C4-2B (cell line): ENCODE measurements at regions not wholly inside any gene's neighbourhood (a gene's known extent, or its start where the extent isn't known, plus 50 kb on each side); places are given as distances from the start of the nearest gene placed in this dataset.
A peak's percentile ranks its signal among the peaks of the same experiment; 100 is the strongest.

Source experiments
- H3K27ac ChIP-seq: fragments of 450-650 bp; 2 replicates; pipeline ENCODE4 v1.5.1; 2017
- ZFX ChIP-seq: fragments of 450-650 bp; IDR thresholded peaks from 2 replicates; pipeline ENCODE4 v1.6.1; 2017
- TF ChIP-seq, protein P1 (sequence below): fragments of 450-650 bp; conservative IDR thresholded peaks from 2 replicates; pipeline ENCODE4 v1.5.1; 2017; ENCODE audit warnings: mild to moderate bottlenecking

DNA sequence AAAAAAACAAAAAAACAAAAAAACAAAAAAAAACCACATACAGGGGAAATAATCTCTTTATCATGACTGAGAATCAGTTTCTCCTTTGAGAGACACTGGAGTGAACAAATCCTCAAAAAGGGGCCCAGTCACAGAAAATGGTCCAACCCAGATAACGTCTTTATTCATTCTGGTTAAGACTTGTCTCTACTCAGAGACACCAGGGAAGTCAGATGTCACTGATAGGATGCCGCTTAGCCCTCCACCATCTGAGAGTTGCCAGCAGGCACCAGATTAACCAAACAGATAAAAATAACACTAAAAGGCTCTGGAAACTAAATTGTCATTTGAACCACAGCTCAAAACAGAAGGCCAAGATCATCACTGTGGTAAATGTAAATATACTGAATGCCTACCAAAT, 1163.4 kb upstream of the ATXN8OS start:
- H3K27ac ChIP-seq: no peak overlapping the region
- TF ChIP-seq, protein P1, sequence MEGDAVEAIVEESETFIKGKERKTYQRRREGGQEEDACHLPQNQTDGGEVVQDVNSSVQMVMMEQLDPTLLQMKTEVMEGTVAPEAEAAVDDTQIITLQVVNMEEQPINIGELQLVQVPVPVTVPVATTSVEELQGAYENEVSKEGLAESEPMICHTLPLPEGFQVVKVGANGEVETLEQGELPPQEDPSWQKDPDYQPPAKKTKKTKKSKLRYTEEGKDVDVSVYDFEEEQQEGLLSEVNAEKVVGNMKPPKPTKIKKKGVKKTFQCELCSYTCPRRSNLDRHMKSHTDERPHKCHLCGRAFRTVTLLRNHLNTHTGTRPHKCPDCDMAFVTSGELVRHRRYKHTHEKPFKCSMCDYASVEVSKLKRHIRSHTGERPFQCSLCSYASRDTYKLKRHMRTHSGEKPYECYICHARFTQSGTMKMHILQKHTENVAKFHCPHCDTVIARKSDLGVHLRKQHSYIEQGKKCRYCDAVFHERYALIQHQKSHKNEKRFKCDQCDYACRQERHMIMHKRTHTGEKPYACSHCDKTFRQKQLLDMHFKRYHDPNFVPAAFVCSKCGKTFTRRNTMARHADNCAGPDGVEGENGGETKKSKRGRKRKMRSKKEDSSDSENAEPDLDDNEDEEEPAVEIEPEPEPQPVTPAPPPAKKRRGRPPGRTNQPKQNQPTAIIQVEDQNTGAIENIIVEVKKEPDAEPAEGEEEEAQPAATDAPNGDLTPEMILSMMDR: no peak
- TF ChIP-seq ZFX: no peak

DNA sequence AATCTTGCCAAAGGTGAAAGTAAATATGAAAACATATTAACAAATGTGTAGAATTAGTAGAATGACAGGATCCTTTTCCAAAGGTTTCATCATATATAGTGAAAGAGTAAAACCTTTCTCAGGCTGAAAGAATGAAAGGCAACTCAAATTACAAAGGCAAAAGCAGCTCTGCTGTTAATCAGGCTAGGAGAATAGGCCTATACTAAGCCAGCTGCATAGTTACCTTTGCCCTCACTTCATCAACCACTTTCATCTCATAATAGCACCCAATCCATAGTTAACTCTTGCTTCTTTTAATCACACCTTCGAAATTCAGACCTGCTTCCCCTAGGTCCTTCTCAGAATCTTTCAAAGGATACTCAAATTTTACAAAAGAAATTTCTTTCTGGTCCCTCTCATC, 1167.6 kb upstream of the ATXN8OS start:
- TF ChIP-seq, protein P1: no peak
- no peak for TF ChIP-seq ZFX
- no peak overlapping the region for H3K27ac ChIP-seq

DNA sequence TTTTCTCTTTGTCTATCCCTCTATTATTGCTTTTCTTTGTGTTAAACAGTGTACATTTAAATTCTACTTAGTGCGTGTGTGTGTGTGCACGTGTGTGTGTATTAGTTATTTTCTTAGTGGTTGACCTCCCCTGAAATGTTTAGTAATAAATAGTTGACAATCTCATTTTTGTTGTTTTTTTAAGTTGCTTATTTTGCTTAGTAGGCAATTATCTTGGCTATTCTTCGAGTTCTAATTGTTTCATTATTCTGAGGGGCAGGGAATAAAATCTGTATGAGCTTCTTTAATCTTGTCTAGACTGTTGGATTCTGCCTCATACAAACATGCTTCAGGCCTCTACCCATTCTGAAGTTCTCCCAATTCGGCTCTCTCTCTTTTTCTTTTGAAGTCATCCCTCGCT, 1169.0 kb upstream of the ATXN8OS start:
- TF ChIP-seq, protein P1: no peak
- TF ChIP-seq ZFX: no peak

DNA sequence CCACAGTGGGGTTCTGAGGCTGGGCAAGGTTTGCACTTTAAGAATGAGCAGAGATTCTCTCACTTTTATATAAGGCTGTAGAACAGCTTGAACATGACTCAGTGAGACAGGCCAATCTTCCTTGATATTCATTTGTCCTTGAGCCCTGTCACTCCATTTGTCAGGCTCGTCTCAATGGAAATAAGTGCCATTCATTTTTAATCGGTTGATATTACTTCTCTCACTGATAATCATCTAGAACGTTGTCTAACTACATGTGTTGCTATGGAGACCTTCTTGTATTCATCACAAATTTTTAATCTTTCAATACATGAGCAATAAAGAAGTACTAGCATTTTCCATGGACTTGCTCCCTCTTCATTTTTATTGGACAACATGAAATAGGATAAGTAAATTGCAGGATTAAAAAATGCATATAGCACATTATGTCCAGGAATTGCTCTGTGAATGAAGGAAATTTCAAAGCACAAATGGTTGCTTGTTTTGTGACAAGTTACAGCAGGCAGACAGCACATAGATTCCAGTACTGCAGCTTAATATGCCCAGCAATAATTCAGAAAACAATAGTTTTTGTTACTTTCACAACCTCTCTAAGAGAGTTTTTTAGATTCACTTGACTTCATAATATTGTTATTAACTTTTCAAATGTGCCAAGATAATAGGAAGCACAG, 1178.4 kb upstream of the ATXN8OS start:
- no peak overlapping the region for H3K27ac ChIP-seq
- TF ChIP-seq, protein P1: no peak
- TF ChIP-seq ZFX: no peak

More for the DNA sequence above, 1169.0 kb upstream of the ATXN8OS start:
- H3K27ac ChIP-seq: no peak overlapping the region

DNA sequence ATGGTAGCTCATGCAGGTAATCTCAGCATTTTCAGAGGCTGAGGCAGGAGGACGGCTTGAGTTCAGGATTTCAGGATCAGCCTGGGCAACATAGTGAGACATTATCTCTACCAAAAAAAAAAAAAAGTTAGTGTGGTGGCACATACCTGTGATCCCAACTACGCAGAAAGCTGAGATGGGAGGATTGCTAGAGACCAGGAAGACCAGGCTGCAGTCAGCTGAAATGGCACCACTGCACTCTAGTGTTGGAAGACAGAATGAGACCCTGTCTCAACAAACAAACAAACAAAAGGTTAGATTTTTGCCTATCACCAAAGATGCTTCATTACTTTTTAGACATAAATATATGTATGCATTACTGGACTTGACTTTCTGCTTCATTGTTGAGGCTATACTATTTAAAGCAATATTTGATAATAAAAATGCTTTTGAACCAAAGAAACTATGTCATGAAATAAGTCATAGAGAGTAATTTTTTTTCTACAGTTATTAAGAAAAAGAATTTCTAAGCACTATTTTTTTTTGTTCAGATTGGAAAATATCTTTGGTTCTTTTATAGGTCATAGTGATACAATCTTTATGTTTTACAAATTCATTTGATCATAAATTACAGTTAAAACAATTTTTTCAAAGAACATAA, 1180.1 kb upstream of the ATXN8OS start:
- no peak overlapping the region for H3K27ac ChIP-seq

DNA sequence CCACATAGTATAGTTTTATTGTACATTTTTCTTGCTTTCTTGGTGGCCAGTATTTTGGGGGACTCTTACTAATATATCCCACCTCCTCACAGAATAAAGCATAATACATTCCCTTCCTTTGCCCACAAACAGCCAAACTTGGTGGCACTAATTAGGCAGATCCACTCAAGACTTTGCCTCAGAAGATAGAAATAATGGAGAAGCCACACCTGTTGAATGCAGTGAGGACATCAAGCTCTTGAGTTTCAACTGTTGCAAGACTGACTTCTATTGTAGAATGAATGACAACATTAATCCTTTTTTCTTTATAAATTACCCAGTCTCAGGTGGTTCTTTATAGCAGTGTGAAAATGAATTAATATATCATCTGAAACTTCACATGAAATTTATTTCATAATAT, 1183.6 kb upstream of the ATXN8OS start:
- TF ChIP-seq, protein P1: no peak
- no peak for TF ChIP-seq ZFX
- H3K27ac ChIP-seq: no peak overlapping the region

More for the DNA sequence above, 1180.1 kb upstream of the ATXN8OS start:
- TF ChIP-seq ZFX: no peak
- TF ChIP-seq, protein P1: peak; percentile 58

DNA sequence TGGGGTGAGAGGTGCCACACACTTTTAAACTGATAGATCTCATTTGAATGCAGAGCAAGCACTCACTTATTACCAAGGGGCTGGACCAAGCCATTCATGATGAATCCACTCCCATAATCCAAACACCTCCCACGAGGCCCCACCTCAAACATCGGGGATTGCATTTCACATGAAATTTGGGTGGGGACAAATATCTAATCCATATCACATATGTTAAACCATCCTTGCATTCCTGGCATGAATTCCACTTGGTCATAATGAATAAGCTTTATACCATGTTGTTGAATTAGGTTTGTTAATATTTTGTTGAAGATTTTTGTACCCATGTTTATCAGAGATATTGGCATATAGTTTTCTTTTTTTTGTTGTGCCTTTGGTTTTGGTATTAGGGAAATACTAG, 1198.7 kb upstream of the ATXN8OS start:
- TF ChIP-seq, protein P1: no peak
- TF ChIP-seq ZFX: no peak
- H3K27ac ChIP-seq: no peak overlapping the region
